IgD-negative memory B cell (primary cell): ENCODE measurements at regions not wholly inside any gene's neighbourhood (a gene's known extent, or its start where the extent isn't known, plus 50 kb on each side); places are given as distances from the start of the nearest gene placed in this dataset.

Experiments
- H3K27ac Mint-ChIP-seq, 3 donors: one replicate each; pipeline ENCODE4 v1.8.0; 2020 to 2022; ENCODE audit warnings: mild to moderate bottlenecking in 3 of 3, mixed read lengths in 3 of 3, moderate library complexity in 1 of 3
- H3K27me3 Mint-ChIP-seq: one replicate; pipeline ENCODE4 v1.8.0; 2021; ENCODE audit warnings: mixed read lengths
- H3K36me3 Mint-ChIP-seq: one replicate; pipeline ENCODE4 v1.8.0; 2020; ENCODE audit warnings: mild to moderate bottlenecking, mixed read lengths
- H3K4me1 Mint-ChIP-seq, 3 donors: one replicate each; pipeline ENCODE4 v1.8.0; 2020 to 2022; ENCODE audit warnings: mixed read lengths in 3 of 3, mild to moderate bottlenecking in 1 of 3
- H3K4me3 Mint-ChIP-seq, 4 donors: one replicate each; pipeline ENCODE4 v1.8.0; 2020 to 2022; ENCODE audit warnings: mild to moderate bottlenecking in 4 of 4, mixed read lengths in 4 of 4, moderate library complexity in 3 of 4
- H3K9me3 Mint-ChIP-seq, 3 donors: one replicate each; pipeline ENCODE4 v1.8.0; 2020 to 2021; ENCODE audit warnings: mixed read lengths in 3 of 3, mild to moderate bottlenecking in 1 of 3

DNA sequence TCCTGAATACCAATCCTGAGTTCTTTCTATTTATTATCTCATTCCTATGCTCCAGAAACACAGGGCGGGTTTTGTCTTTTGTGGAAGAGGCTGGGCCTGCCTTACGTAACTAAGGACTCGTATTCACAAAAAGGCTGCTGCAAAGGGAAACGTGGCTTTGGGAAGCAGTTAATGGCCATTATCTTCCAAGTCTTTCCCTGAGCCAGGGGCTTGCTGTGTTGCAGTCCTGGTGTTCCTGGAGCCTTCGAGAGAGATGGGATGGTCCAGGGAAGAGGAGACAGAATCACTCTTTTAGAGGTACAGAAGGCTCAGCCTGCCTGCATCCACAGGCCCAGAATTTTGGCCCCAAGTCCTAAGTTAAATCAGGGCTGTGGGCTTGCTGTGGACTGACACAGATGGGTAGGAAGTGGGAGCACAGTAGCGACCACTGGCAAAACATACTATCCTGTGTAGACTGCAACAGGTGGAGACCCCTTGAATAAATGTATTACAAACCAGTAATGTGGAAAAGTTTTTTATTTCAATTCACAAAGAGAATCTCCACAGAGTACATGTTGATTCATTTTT, 139.4 kb upstream of the ST6GAL2 start:
- Mint-ChIP-seq H3K27ac (no peak overlapping the region), H3K36me3 (no peaks in the 10 kb centered on the region), H3K4me3 (no peak overlapping the region), H3K4me1 (no peaks in the 10 kb centered on the region), H3K27me3 (no peaks in the 10 kb centered on the region), H3K9me3 (peaks cover 0 to 10% (median 3%) of the 10 kb centered on the region in 3 donors)

DNA sequence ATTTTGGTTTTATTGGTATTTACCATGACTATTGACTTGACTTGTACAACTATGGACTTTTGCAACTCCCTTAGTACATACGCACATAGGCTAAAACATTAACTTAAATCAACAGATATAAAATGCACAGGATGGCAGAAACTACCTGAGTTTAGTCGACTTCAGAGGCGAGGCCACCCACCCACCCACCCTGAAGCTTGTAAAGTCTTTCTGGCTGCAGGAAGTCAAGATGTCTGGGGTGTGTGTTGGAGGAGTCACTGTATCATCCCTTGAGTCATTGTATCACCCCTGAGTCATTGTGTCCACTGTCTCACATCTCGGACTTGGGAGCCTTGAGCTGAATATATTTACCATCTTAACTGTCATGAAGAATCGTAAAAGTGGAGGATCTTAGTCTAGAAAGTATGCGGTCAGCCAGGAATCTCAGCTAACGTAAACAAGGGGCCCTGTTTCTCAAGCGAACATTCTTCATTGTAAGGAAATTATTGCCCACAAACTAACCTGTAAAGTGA, 140.0 kb upstream of the ST6GAL2 start:
- no peaks in the 10 kb centered on the region for H3K27me3 Mint-ChIP-seq
- no peak overlapping the region for H3K4me3 Mint-ChIP-seq
- H3K36me3 Mint-ChIP-seq = no peaks in the 10 kb centered on the region
- no peaks in the 10 kb centered on the region for H3K4me1 Mint-ChIP-seq
- no peak overlapping the region for H3K27ac Mint-ChIP-seq
- peaks cover 0 to 13% (median 3%) of the 10 kb centered on the region in 3 donors for H3K9me3 Mint-ChIP-seq

DNA sequence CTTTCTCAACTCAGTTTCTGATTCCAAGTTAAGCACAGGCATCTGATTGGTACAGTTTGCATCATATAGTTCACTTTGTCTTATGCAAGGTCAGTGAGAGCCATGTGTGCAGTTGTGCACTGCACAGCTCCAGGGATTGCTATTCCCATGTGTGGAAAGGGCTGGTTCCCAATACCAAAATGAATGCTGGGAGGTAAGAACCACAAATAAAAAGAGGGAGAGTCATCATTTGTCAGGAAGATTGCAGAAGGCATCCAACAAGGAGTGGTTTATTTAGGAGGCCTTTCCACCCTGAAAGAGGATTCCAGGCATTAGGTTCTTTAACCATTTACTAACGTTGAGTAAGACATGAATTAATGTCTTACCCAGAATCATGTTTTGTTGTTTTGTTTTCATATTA, 141.2 kb upstream of the ST6GAL2 start:
- Mint-ChIP-seq H3K36me3 (no peaks in the 10 kb centered on the region), H3K27me3 (no peaks in the 10 kb centered on the region), H3K9me3 (peaks cover 0 to 11% (median 3%) of the 10 kb centered on the region in 3 donors), H3K27ac (no peak overlapping the region), H3K4me1 (no peaks in the 10 kb centered on the region), H3K4me3 (no peak overlapping the region)

DNA sequence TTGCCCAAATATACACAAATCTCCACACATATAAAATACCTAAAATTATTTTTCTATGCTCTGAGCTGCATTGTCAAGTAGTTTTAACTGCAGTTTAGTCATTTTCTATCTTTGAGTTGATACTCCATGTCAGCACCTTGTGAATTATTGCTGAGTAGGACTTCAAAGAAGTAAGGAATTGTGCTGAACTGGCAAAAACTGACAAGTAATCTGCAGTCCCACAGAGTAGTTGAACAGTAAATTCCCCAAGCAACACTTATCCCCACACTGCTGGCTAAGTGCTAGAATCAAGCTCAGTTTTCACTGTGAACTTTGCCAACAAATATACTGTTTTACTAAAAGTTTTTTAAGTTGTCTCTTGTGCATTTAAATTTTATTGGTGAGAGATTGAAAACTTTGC, 141.8 kb upstream of the ST6GAL2 start:
- H3K4me3 Mint-ChIP-seq = no peak overlapping the region
- no peaks in the 10 kb centered on the region for H3K36me3 Mint-ChIP-seq
- H3K9me3 Mint-ChIP-seq = peaks cover 0 to 11% (median 3%) of the 10 kb centered on the region in 3 donors
- H3K27me3 Mint-ChIP-seq = no peaks in the 10 kb centered on the region
- H3K27ac Mint-ChIP-seq = no peak overlapping the region
- H3K4me1 Mint-ChIP-seq = no peaks in the 10 kb centered on the region

DNA sequence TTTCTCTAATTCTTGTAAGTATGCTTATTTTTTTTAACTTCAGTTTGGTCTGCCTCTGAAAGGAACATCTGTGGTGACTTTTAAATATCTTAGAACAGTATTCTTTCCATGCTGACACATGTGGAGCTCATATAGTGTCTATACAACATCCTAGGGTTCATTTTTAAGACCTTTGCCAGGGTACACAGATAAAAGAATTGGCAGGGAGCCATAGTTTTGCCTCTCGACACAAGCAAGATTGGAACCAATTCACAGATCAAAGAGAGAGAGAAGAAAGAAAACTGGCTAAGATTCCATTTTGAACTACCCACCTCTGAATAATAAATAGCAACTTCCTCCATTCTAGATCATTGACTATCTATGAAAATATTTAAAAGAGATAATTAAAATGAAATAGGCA, 142.7 kb upstream of the ST6GAL2 start:
- no peaks in the 10 kb centered on the region for H3K27me3 Mint-ChIP-seq
- no peak overlapping the region for H3K27ac Mint-ChIP-seq
- H3K4me3 Mint-ChIP-seq = no peak overlapping the region
- no peaks in the 10 kb centered on the region for H3K36me3 Mint-ChIP-seq
- H3K9me3 Mint-ChIP-seq = peaks cover 0 to 11% (median 3%) of the 10 kb centered on the region in 3 donors
- H3K4me1 Mint-ChIP-seq = no peaks in the 10 kb centered on the region

DNA sequence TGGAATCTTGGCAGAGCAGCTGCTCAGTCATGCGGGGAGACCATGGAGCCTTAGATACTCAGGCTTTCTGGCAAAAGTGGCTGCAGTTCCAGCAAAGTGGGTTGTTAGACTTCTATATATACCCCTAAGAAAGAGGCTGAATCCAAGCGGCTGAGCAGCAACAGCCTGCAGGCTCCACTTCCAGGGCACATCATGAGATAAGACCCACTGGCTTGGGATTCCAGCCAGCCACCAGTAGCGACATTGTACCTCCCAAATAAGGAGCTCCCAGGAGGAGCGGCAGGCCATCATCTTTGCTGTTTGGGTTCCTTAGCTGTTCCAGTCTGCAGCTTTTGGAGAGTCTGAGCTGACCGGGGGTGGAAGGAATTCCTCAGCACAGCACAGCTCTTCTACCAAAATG, 150.3 kb upstream of the ST6GAL2 start:
- peaks cover 2 to 11% (median 5%) of the 10 kb centered on the region in 3 donors for H3K9me3 Mint-ChIP-seq
- H3K4me3 Mint-ChIP-seq = no peak overlapping the region
- H3K4me1 Mint-ChIP-seq = no peaks in the 10 kb centered on the region
- no peak overlapping the region for H3K27ac Mint-ChIP-seq
- no peaks in the 10 kb centered on the region for H3K27me3 Mint-ChIP-seq
- peaks cover 1% of the 10 kb centered on the region for H3K36me3 Mint-ChIP-seq

DNA sequence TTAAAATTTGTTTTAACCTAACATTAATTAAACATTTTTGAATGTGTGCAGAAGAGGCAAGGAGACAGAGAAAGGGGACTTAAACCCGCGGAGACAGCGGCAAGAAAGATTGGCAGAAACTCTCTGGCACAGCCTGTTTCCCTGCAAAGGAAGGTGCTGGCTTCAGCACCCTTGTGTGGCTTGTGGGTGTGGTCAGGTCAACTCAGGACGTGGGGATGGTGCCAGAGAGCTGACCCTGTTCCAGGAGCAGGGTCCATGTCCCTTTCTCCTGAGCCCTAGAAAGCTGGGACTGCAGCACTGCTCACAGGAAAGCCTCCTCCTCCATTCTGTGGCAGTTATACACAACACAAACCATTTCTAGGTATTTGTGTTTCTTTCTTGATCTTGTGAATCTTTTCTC, 176.2 kb upstream of the ST6GAL2 start:
- peaks cover 0 to 9% (median 5%) of the 10 kb centered on the region in 3 donors for H3K9me3 Mint-ChIP-seq
- H3K27ac Mint-ChIP-seq = no peak overlapping the region
- H3K36me3 Mint-ChIP-seq = no peaks in the 10 kb centered on the region
- H3K4me3 Mint-ChIP-seq = no peak overlapping the region
- no peaks in the 10 kb centered on the region for H3K4me1 Mint-ChIP-seq
- H3K27me3 Mint-ChIP-seq = no peaks in the 10 kb centered on the region

DNA sequence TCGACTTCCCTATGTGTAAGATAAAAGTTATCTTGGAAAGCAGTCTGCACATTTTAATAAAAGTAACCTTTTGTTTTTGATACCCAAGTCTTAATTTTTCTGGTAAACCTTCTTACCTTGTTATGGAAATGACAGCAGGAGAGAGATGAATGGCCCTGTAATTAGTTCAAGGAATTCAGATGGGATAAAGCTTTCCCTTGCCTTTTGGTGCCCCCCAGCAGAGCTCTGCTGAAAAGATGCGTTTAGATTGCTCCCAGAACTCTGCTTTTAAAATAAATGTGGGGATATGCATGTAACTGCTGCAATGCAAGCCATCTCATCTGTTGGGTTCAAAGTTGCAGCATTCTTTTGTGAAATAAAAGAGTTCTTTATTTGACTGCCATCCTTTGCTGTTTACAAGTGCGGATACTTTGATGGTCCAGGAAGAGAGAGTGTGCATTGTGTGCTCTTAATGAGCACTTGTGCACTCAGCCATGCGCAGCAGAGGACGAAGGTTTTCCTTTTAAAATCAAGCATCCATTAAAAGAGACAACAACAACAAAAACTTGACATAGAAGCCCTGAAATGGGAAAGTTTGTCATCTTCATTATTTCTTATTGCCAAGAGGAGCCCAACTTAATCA, 176.7 kb upstream of the ST6GAL2 start:
- Mint-ChIP-seq H3K4me1 (no peaks in the 10 kb centered on the region), H3K27me3 (no peaks in the 10 kb centered on the region), H3K27ac (no peak overlapping the region), H3K4me3 (no peak overlapping the region), H3K36me3 (no peaks in the 10 kb centered on the region), H3K9me3 (peaks cover 0 to 9% (median 5%) of the 10 kb centered on the region in 3 donors)

DNA sequence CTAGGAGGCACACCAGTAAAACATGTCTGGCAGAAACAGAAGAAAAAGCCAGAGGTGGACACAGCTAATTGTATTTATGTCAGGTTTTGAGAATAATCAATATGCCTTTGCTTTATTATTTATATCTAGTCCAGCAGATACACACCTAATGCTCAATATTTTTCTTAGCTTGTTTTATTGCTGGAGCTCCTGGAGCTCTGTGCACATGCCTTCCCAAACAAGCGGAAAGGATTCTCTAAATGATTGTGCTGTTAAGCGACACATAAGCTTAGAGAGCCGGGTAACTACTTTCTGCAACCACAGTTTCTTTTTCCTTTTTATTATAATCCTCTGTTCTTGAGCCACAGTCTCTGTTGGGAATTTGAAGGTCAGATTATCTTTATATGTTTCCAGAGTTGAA, 177.3 kb upstream of the ST6GAL2 start:
- Mint-ChIP-seq H3K36me3 (no peaks in the 10 kb centered on the region), H3K27ac (no peak overlapping the region), H3K4me1 (no peaks in the 10 kb centered on the region), H3K27me3 (no peaks in the 10 kb centered on the region), H3K4me3 (no peak overlapping the region), H3K9me3 (peaks cover 0 to 9% (median 5%) of the 10 kb centered on the region in 3 donors)

DNA sequence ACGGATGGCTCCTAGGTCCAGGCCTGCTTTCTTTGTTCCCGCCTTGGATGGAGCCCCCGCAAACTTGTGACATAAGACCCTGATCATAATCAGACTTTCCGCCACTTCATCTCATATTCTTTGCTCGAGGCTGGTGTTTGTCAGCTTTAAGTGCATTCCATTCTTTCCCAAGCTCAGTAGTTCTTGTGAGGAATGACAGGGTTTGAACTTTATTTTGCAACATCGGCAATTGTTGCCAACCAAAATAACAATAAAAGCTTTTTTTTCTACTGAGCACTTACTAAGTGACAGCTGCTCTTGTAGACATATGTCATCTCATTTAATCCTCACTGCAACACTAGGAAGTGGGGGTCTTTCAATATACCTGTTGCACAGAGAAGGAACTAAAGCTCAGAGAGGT, 178.8 kb upstream of the ST6GAL2 start:
- H3K27ac Mint-ChIP-seq = no peak overlapping the region
- H3K27me3 Mint-ChIP-seq = no peaks in the 10 kb centered on the region
- no peaks in the 10 kb centered on the region for H3K4me1 Mint-ChIP-seq
- H3K4me3 Mint-ChIP-seq = no peak overlapping the region
- H3K36me3 Mint-ChIP-seq = no peaks in the 10 kb centered on the region
- peaks cover 2 to 8% (median 3%) of the 10 kb centered on the region in 3 donors for H3K9me3 Mint-ChIP-seq

DNA sequence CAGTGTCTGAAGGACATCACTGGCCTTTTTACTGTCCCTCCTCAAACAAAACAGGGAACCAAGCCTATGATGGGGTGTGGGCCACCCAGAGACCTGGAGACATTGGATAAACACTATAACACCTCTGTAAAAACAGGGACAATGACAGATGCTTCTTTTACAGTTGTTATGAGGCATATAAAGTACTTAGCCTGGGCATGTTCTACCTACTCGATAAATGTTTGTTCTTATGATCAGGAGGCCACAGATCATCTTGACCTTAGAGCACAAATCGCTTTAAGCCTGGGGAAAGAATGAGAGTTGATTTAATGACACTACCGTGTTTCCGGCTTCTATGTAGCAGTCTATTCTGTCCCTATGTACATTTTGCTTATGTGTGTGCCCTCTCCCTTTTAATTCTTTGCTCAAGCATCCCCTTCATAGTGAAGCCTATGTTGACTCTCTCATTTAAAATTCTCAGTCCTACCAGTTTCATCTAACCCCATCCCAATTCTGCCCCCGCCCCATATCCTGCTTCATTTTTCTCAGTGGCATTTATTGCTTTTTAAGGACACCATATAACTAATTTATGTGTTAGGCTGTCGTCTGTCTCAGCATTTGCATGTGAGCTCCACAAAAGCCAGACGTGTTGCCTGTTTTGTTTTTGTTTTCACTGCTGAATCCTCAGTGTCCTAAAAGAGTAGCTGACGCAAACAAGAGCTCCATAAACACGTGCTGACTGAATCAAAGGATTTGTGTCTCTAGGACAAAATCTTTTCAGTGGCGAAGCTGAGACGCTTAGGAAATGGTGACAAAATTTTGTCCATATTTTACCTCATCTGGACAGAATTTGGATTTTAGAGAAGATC, 182.3 kb upstream of the ST6GAL2 start:
- no peak overlapping the region for H3K4me3 Mint-ChIP-seq
- H3K4me1 Mint-ChIP-seq = no peaks in the 10 kb centered on the region
- peaks cover 3 to 4% (median 4%) of the 10 kb centered on the region in 3 donors for H3K9me3 Mint-ChIP-seq
- no peak overlapping the region for H3K27ac Mint-ChIP-seq
- no peaks in the 10 kb centered on the region for H3K36me3 Mint-ChIP-seq
- no peaks in the 10 kb centered on the region for H3K27me3 Mint-ChIP-seq

DNA sequence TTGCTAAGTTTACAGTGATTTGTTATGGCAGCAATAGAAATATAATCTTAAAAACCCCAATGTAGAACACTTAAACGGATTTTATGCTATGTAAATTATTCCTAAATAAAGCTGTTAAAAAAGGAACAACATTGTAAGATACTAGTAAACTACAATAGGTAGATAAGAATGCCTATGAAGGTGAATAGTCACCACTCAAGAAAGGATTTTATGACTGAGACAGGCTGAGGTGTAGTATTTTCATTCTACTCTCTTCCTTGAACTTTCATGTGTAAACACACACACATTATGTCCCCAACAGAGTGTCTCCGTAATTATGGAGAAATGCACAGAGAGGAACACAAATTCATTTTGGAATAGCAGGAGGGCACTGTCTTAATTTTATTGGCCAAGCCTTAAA, 183.9 kb upstream of the ST6GAL2 start:
- no peak overlapping the region for H3K4me3 Mint-ChIP-seq
- no peaks in the 10 kb centered on the region for H3K4me1 Mint-ChIP-seq
- H3K9me3 Mint-ChIP-seq = peaks cover 4 to 6% (median 4%) of the 10 kb centered on the region in 3 donors
- no peaks in the 10 kb centered on the region for H3K27me3 Mint-ChIP-seq
- H3K36me3 Mint-ChIP-seq = no peaks in the 10 kb centered on the region
- H3K27ac Mint-ChIP-seq = no peak overlapping the region

DNA sequence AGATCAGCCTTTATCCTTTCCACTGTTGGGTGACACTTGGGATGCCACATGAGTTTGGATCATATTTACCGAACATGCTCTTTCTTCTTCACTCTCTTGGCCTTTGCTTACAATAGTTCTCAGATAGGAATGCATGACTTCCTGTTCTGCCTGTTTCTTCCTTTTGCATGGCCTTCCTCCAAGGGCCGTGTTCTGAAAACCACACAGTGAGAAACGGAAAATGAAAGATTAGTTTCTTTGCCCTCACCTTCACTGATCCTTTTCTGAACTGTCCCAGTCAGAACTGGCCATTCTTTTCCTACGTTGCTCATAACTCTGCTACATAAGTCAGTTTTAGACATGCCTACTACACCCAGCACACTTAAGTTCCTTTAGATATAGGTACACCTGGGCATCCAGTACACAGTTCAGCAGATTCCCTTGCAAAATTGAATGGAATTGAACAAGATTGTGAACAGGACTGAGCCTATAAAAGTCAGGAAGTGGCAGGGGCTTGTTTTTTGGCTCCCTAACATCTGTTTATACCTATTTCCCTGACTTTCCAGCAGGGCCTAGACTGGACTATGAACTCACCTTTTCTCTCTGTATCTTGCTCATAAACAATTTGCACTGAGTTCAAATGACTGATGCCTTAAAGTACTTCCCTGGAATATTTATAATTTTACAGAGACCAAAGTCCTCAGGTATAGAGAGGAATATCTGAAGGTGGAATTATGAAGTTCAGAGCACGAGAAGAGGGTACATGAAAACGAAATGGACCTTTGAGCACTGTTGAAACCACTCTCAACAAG, 186.4 kb upstream of the ST6GAL2 start:
- no peak overlapping the region for H3K4me3 Mint-ChIP-seq
- no peak overlapping the region for H3K27ac Mint-ChIP-seq
- H3K4me1 Mint-ChIP-seq = no peaks in the 10 kb centered on the region
- H3K36me3 Mint-ChIP-seq = no peaks in the 10 kb centered on the region
- peaks cover 4 to 8% (median 5%) of the 10 kb centered on the region in 3 donors for H3K9me3 Mint-ChIP-seq
- no peaks in the 10 kb centered on the region for H3K27me3 Mint-ChIP-seq

DNA sequence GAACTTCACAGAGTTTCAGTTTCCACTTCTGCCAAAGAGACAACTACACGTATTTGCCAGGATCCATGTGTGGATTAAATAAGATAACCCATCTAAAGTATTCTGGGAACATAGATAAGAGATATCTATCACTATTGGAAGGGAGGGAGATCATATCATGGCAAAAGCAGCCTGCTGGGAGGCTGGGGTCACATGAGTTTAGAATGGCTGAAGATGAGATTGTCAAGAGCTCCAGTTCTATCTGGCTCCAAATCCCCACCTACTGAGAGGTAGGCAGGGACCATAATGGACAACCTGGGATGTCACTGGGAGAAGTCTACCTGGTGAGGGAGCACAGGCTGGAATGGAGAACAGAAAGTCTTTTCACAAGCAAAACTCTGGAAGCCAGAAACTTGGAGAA, 192.6 kb upstream of the ST6GAL2 start:
- no peaks in the 10 kb centered on the region for H3K27me3 Mint-ChIP-seq
- H3K4me1 Mint-ChIP-seq = no peaks in the 10 kb centered on the region
- H3K9me3 Mint-ChIP-seq = peaks cover 0 to 9% (median 2%) of the 10 kb centered on the region in 3 donors
- H3K36me3 Mint-ChIP-seq = no peaks in the 10 kb centered on the region
- H3K27ac Mint-ChIP-seq = no peak overlapping the region
- no peak overlapping the region for H3K4me3 Mint-ChIP-seq

DNA sequence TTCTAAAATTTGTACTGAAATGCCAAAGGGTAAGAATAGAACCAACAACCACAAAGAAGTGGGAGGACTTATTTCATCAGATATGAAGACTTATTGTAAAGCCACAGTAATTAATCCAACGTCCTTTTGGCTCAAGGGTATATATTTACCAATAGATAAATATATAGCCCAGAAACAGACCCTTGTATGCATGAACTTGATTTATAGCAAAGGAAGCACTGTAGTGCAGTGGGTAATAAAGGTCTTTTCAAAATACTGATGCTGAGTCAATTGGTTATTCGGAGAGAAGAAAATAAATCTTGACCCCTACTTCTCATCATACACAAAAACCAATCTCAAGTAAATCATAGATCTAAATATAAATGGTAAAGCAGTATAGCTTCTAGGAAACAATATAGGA, 200.5 kb upstream of the ST6GAL2 start:
- Mint-ChIP-seq H3K27ac (no peak overlapping the region), H3K27me3 (no peaks in the 10 kb centered on the region), H3K4me1 (no peaks in the 10 kb centered on the region), H3K36me3 (no peaks in the 10 kb centered on the region), H3K9me3 (peaks cover 3 to 9% (median 4%) of the 10 kb centered on the region in 3 donors), H3K4me3 (no peak overlapping the region)
